Ovary (tissue), 3 donors: ENCODE measurements at regions not wholly inside any gene's neighbourhood (a gene's known extent, or its start where the extent isn't known, plus 50 kb on each side); places are given as distances from the start of the nearest gene placed in this dataset.

ENCODE experiments used
- POLR2A ChIP-seq: fragments of 450-650 bp; IDR thresholded peaks from one replicate; pipeline ENCODE4 v1.6.1; 2017; ENCODE audit warnings: antibody characterized with exemption, mild to moderate bottlenecking, moderate library complexity
- TF ChIP-seq, protein P1 (sequence below), 3 donors: fragments of 450-650 bp in 2 of 3; fragments of 200-600 bp in 1 of 3; IDR thresholded peaks; one replicate each; pipeline versions ENCODE4 v1.5.1 to v1.8.0; 2016 to 2022; ENCODE audit warnings: antibody characterized with exemption in 3 of 3, mild to moderate bottlenecking in 1 of 3
- donor health status: DM: no; HTN: no; CAD: no.

DNA sequence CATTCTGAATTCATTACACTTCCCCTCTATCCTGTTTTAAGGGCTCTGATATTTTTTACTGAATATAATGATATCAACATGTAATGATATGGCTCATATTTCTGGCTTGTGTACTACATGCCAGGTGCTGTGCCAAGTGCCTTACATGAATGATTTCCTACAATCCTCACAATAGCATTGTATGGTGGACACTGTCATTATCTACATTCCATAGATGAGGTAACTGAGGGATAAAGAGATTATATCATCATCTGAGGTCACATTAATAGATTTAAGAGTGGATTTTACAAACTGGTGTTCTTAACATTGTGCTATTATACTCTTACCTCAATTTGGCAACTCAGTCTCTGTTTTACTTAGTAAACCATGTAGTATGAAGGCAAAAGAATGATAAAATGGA lies 502.0 kb downstream of the LIG4 start:
- TF ChIP-seq POLR2A = no peak
- TF ChIP-seq, protein P1, sequence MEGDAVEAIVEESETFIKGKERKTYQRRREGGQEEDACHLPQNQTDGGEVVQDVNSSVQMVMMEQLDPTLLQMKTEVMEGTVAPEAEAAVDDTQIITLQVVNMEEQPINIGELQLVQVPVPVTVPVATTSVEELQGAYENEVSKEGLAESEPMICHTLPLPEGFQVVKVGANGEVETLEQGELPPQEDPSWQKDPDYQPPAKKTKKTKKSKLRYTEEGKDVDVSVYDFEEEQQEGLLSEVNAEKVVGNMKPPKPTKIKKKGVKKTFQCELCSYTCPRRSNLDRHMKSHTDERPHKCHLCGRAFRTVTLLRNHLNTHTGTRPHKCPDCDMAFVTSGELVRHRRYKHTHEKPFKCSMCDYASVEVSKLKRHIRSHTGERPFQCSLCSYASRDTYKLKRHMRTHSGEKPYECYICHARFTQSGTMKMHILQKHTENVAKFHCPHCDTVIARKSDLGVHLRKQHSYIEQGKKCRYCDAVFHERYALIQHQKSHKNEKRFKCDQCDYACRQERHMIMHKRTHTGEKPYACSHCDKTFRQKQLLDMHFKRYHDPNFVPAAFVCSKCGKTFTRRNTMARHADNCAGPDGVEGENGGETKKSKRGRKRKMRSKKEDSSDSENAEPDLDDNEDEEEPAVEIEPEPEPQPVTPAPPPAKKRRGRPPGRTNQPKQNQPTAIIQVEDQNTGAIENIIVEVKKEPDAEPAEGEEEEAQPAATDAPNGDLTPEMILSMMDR (IDR thresholded peaks at IDR 0.05) = no peak
